HG02678 (cell line): ENCODE measurements at regions not wholly inside any gene's neighbourhood (a gene's known extent, or its start where the extent isn't known, plus 50 kb on each side); places are given as distances from the start of the nearest gene placed in this dataset.

Experiments used
- ATAC-seq: cut with Tn5 transposase; IDR thresholded peaks from one replicate; pipeline ENCODE4 v1.9.1; 2021; ENCODE audit warnings: mild to moderate bottlenecking, moderate library complexity; ENCODE audit not compliant: unreplicated experiment

DNA sequence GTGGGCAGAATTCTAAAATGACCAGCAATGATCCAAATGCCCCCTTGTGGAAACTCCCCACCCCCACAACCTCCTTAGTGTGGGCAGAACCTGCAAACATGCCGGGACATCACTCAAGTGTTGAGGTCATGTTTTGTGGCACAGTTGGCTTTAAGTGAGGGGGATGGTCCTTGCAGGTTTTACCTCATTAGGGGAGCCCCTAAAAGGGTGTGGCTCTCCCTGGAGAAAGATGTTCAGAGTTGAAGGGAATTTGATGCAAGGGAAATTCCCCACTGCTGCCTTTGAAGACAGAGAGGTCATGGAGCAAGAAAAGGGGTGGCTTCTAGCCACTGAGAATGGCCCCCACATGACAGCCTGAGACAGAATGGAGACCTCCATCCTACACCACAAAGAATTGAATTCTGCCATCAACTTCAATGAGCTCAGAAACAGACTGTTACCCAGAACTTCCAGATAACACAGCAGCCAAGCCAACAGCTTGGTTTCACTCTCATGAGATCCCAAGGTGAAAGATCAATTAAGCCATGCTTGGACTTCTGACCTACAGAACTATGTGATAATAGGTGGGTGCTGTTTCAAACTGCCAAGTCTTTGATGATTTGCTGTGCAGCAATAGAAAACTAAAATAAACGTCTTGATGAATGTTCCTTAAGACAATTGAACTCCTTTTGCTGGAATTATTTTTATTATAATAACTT, 103.4 kb downstream of the MED10 start:
- no peak for ATAC-seq

DNA sequence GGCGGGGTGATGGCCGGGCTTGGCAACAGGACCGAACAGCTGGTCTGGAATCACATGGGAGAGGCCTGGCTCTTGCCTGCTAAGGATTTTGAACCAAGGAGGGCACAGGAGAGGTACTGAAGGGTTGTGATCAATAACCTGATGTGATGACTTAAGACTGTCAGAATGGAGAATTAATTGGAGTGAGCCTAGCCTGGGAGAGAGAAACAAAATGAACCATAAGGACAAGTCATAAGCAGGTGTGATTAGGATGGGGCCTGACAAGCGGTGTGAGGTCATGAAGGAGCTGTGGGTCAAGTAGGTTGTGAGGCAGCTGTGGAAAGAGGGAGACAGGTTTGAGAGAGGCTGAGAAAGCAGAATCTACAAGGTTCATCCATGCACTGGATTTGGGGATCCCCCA, 104.6 kb downstream of the MED10 start:
- no peak for ATAC-seq

DNA sequence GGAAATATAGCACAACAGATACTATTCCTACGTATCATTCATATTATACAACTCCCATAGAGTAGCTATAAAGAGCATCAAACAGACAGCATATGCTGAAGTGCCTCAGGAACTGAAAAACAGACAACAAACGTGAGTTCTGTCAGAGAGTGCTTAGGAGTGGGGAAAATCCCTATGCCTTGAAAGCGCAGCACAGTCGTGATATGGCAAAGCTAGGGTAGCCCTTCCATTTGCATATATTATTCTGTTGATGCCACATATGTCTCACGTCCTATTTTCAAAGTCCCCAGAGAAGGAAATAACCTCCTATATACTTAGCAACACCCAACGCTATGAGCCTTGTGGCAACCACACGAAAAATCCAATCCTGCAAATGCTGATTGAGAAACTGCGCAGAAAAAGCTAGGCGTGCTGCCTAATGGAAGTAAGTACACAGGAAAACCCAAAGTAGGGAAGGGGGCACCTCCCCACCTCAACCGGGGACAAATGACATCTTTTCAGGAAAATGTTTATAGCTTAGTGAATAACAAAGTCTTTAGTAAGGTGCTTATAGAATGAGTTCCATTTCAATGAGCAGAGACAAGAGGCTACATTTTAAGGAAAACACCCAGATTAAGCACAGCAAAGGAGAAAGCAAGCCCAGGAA, 105.1 kb downstream of the MED10 start:
- ATAC-seq = peak; percentile 67

DNA sequence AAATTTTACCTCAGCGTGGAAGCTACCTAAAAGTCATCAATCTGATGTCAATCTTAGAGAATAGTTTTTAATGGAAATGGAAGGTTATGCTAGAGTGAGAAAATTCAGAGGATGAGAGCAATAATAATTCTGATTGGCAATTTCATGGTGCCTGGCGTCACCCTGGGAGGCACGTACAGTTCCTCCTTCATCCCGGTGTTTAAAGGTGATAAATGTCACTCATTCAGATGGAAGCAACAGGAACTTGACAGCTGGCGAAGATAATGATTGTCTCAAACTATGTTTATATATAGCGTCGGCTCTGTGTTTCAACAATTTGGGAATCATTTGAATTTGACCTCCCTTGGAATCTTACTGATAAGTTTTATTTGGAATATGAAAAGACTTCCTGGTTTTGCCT, 108.4 kb downstream of the MED10 start:
- no peak for ATAC-seq

DNA sequence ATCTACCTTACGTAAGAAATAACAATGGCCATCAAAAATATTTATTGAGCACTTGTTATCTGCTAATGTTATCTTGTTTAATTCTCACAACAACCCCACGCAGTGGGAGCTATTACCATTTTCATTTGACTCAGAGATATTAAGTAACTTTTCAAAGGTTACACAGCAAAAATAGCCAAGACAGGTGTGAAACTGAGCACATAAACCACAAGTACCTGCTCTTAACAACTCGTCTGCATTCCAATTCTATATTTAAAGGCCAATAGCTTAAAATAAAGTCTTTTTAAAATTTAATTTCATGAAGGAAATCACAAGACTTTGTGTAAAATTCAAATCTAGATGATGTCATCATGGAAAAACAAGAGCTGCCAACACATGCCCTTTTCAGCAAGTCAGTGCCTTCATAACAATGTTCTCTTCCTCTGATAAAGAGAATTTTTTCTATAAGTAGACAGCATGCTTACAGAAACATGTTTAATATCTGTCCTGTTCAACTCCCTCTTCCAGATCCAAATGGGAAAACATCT, 111.6 kb downstream of the MED10 start:
- no peak for ATAC-seq

DNA sequence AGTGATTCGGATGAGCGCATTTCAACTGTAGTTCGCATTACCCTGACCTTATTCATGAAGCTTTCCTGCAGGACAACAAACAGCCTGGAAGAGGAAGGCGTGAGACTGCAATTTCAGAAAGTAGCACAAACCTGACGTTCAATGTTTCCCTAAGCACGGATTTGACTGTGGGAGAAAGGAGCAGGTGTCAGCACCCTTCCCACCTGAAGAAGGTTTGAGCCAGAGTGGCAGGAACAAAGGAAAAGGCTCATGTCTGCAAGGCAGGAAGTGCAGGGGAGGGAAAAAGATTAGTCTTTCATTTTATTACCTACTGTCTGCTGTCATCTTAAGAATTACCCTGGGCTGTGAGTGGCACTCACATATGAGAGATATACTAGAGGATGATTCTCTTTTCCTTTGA, 114.0 kb downstream of the MED10 start:
- no peak for ATAC-seq

DNA sequence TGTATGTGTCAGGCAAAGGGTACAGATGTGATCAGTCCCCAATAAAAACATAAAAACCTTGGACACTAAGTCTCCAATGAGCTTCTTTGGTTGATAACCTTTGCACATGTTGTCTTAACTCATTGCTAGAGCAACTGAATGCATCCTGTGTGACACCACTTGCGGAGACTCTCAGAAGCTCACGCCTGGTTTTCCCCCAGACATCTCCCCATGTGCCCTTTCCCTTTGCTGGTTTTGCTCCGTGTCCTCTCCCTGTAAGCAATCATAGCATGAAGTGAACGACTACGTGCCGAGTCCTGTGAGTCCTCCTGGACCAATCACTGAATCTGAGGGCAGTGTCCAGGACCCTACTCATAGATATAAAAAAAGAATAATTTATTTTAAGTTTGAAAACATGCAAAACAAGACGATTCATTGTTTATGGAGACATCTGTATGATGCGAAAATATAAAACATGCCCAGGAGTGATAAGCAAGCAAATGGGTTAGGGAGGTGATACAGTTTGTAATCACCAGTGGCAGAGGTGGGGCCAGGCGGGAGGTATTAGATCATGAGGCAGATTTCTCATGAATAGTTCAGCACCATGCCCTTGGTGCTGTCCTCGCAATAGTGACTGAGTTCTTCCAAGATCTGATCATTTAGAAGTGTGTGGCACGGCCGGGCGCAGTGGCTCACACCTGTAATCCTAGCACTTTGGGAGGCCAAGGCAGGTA, 115.5 kb downstream of the MED10 start:
- no peak for ATAC-seq

DNA sequence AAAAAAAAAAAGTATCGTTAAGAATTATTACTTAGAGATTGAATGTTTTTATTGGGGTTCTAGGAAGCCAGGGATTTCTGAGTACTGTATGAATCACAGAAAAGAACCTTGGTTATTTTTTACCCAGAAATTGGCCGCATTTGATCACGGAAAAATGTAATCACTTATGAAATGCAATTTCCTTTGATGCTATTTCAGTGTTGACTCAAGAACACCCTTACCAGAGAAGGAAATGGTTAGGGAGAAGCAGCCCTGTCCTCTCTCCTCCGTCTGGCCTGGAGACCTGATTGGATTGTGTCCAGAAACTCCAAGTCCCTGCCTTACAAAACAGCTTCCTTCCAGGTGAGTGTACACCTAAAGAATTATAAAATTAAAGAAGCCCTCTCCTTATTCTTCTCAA, 116.7 kb downstream of the MED10 start:
- ATAC-seq = no peak

DNA sequence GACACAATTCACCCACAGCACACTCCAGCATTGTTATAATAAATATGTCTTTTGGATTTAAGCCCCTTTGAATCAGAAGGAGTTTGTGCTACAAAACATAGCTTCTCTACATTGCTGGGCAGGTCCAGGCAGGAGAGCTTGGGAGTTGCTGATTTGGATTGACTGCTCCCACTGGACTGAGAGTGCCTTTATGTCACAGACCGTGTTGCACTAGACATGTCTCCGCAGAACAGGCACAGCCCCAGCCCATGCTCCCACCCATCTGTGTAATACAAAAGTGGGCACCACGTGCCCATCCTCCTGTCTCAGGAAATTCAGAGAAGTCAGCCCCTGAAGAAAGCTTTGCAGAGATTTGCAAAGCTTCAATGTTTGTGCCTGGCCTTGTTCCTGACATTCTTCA, 117.1 kb downstream of the MED10 start:
- no peak for ATAC-seq

DNA sequence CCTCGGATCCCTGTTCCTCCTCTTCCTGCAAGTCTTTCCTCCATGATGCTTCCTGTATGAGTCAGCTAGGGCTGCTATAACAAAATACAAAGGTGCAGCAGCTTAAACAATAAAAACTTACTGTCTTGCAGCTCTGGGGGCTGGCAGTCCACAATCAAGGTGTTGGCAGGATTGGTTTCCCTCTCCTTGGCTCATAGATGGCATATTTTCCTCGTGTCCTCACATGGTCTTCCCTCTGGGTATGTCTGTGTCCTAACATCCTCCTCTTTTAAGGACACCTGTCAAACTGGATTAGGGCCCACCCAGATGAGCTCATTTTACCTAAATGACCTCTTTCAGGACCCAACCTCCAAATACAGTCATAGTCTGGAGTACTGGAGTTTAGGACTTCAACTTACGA, 117.5 kb downstream of the MED10 start:
- ATAC-seq = no peak

DNA sequence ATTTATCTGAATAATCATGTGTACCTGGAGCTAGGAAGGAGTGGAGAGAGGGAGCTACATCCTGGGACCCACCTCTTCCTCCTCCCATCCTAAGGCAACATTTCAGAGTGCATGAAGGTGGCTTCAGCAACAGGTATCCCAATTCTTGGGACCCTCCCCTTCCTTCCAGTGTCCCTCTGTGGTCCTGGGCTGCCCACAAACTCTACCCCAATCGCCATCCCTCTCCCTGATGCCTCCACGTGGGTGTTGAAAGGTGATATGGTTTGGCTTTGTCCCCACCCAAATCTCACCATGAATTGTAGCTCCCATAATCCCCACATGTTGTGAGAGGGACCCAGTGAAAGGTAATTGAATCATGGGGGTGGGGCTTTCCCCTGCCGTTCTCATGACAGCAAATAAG, 121.4 kb downstream of the MED10 start:
- no peak for ATAC-seq

DNA sequence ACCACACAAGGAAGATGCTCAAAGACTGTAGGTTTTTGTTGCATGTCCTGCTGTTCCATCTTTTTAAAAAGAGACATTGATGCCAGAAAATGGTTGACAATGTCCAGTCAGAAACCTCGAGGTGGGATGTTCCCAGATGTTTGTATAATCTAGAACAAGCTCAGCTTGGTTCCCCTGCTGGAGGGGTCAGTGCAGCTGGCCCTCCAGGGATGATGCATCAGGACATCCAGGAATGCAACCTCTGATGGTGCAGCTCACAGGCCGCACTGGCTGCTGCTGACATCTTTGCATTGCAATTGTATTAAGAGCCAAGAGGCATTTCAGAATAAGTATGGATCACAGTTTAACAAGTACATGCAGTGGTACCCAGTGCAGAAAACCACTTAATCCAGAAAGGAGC, 122.4 kb downstream of the MED10 start:
- no peak for ATAC-seq

DNA sequence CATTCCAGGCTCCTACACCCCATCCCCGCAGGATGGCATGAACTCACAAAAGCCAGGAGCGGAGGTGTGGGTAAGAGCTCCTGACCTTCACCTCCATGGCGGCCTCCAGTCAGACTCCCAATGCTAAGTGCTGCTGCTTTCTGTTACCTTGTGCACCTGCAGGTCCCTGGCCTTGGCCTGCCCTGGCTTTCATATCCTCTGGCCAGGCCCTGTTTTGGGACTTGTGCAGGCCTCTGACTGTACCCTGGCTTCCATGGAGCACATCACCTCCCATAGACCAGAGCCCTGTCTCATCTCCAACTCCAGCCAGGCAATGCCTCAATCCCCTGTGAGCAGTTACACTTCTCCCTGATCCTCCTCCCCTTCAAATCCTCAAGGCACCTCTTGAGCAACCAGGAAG, 124.5 kb downstream of the MED10 start:
- ATAC-seq = no peak

DNA sequence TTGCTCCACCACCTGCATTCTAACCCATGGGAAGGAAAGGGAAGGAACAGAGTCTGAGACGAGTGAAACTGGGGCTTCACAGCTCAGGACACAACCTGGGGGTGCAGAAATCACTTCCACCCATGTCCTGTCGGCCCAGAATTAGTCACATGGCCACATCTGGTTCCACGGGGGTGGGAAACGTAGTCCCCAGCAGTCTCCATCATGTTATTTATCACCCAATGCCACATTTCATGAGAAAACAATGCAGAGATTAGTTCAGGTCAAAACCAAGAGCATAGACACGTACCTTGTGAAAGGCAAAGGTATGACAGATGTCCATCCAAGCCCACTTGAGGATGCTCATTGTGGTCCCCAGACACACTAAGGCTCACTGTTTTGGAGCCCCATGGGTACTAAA, 125.1 kb downstream of the MED10 start:
- ATAC-seq = no peak

DNA sequence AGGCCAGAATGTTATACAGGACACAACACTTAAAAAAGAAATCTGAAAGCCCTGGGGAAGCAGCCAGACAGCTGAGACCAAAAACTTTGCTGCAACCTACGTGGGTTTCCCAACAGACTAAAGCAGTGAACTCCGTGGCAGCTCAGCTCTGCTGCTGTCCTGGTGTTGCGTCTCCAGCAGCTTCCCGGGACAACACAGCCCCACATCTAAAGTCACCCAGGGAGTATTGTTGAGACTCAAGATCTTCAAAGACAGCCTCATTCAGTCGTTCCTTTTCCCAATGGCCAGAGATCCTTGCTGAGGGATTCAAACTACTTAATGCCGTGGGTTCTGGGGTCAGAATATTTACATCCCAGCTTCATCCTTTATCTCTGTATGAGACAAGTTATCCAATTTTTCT, 125.8 kb downstream of the MED10 start:
- no peak for ATAC-seq

DNA sequence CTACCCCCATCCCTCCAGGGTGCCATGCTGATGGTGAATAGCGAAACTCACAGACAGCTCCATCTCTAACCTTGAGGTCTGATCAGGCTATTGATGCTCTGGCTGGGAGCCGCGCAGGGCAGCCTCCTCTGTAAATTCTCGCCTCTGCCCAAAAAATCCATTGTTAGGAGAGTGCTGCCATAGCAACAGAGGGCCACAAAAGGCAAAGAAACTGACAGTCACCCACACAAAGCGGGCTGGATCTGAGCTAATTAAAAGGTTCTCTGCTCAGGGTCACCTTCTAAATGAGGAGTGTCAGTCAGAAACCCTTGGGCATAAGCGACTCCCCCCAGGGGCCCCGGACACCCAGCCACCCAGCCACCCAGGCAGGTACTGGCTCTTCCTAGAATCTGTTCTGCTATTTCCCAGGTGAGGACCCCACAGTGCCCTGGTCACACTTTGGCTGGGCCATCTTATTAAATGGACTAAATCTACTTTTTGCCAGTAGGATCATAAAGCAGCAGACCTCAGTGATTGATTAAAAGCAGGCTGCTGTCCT, 126.7 kb downstream of the MED10 start:
- ATAC-seq = no peak

DNA sequence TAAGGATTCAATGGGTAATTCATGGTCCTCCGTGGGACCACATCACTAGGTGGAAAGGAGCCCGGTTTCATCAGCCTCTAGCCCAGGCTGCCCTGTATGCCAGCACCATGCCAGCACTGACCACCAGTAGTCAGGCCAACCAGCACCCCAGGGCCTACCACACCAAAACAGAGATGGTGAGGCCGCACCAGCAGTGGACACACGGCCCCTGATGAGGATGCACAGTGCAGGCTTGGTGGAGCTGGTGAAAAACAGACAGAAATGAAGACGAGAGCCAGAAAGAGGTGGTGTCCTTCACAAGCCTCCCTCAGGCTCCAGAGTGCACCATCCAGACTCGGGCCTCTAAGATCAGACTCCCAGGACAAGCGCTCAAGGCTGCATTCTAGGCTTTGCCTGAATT, 128.2 kb downstream of the MED10 start:
- ATAC-seq = no peak

DNA sequence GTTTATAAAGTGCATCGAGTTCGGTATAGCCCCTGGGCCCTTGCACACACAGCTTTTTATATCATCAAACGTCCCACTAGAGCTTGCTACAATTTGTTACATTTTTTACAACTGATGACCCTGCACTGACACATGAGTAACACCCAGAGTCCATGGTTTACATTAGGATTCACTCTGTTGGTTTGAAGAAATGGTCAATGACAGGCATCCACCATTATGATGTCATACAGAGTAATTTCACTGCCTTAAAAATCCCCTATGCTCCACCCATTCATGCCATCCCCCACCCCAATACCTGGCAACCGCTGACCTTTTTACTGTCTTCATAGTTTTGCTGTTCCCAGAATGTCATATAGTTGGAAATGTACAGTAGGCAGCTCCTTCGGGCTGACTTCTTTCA, 130.2 kb downstream of the MED10 start:
- no peak for ATAC-seq

DNA sequence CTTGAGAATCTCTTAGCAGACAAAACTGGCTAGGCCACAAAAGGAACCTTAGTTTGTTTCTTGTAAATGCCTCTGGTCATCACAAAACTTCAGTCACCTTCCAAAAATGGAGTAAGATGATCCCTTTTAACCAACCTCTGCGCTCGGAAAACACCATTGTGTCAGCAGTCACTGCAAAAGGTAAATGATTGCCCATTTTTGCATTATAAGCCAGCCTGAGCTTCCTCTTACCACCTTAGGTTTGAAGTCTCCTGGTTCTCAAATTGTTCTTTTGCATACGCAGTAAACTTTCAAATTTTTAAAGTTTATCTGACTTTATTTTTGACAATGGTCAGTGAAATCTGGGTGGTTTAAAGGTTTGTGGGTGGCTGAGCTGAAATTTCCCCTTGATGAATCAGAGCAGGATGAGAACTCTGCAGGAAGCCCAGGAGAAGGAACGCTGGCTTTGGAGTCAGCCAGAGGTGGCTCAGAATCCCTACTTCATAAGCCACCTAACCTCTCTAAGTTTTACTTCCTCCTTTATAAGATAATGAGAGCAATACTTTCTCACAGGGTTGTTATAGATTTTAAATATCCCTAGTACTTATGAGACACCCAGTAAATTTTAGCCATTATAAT, 131.4 kb downstream of the MED10 start:
- peak; percentile 67 for ATAC-seq

DNA sequence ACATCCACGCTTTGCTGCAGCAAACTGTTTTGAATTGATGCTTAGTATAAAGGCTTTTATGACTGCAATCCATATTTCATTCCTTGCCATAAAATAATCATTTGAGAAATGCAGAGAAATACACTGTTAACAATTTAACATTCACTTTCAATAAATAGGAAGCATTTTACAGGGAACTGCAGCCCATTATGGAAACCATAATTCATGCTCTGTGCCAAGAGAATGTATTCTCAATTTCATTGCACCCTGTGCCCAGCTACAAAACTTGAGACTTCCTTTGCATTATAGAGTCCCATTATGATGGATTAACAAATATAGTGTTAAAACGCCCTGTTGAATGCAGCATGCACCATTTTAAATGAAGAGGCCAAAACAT, 134.0 kb downstream of the MED10 start:
- ATAC-seq = no peak

DNA sequence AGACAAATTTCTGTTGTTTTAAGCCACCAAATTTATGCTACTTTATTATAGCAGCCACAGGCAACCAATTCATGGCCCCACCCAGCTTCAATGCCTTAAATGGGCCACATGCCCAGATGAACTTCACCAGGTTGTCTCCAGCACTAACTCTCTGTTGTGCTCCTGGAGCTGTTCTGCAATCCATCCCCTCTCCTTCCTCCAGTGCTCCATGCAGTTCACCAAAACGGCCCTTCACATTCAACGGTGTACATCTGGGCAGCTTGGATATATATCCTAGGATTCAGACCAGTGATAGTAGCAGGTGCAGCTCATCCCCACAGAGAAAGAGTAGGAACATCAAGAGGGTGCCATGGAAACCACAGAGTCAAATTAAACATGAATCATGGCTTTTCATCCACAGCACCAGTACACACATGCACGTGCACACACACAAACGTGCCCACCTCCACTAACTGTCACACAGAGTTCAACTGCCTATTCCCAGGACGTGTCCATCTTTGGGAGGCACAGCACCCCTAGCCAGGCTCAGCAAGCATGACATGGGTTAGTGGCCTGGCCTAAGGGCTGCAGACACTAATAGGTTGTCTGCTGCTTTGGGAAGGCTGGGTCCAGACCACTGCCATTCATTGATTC, 134.5 kb downstream of the MED10 start:
- no peak for ATAC-seq
